Natural killer cell treated with Interleukin-12 subunit alpha and Interleukin-12 subunit beta and Interleukin-15 and Interleukin-18, amount 100 ng/mL, for 72 hours (primary cell): ENCODE measurements at regions not wholly inside any gene's neighbourhood (a gene's known extent, or its start where the extent isn't known, plus 50 kb on each side); places are given as distances from the start of the nearest gene placed in this dataset.

ENCODE experiments used
- ATAC-seq, 2 donors: fragments of 150-1000 bp; cut with Tn5 transposase in 1 of 2; sonication (Bioruptor Pico), chemical (Tn5 transposase) in 1 of 2; 2 replicates each; pipeline ENCODE4 v1.10.0; 2021
- DNase-seq: peaks from one replicate; pipeline ENCODE4 v3.0.0; 2022; ENCODE audit warnings: low spot score
- H3K27ac Mint-ChIP-seq, 2 donors: 1 replicate in 1 of 2; 2 replicates in 1 of 2; pipeline ENCODE4 v1.8.0; 2022; ENCODE audit warnings: mixed read lengths in 2 of 2, mild to moderate bottlenecking in 1 of 2, moderate library complexity in 1 of 2
- H3K27me3 Mint-ChIP-seq, 2 donors: 1 replicate in 1 of 2; 2 replicates in 1 of 2; pipeline ENCODE4 v1.8.0; 2022; ENCODE audit warnings: mixed read lengths in 2 of 2
- H3K36me3 Mint-ChIP-seq: one replicate; pipeline ENCODE4 v1.8.0; 2022; ENCODE audit warnings: mixed read lengths
- H3K4me1 Mint-ChIP-seq, 2 donors: 1 replicate in 1 of 2; 2 replicates in 1 of 2; pipeline ENCODE4 v1.8.0; 2022; ENCODE audit warnings: low read depth in 2 of 2, mixed read lengths in 2 of 2, mild to moderate bottlenecking in 1 of 2
- H3K4me3 Mint-ChIP-seq: one replicate; pipeline ENCODE4 v1.8.0; 2022; ENCODE audit warnings: mixed read lengths
- H3K9me3 Mint-ChIP-seq: 2 replicates; pipeline ENCODE4 v1.8.0; 2022; ENCODE audit warnings: mixed read lengths

GRCh38 chr4:89556601-89557305 lies 249.2 kb upstream of the GPRIN3 start:
- Mint-ChIP-seq H3K4me3 (no peak overlapping the region), H3K27me3 (no peaks in the 10 kb centered on the region), H3K9me3 (no peaks in the 10 kb centered on the region), H3K4me1 (no peaks in the 10 kb centered on the region), H3K27ac (no peak overlapping the region), H3K36me3 (no peaks in the 10 kb centered on the region)
- no peak for ATAC-seq
- DNase-seq = no peak

- Mint-ChIP-seq H3K36me3 (no peaks in the 10 kb centered on the region), H3K27me3 (peaks cover 0 to 8% of the 10 kb centered on the region in 2 donors), H3K4me3 (no peak overlapping the region), H3K27ac (no peak overlapping the region), H3K4me1 (no peaks in the 10 kb centered on the region), H3K9me3 (no peaks in the 10 kb centered on the region)
- ATAC-seq (no peak), DNase-seq (no peak)
These were observed 243.6 kb upstream of the GPRIN3 start for GRCh38 chr4:89551191-89551590.

GRCh38 chr4:89549907-89550306 lies 242.3 kb upstream of the GPRIN3 start:
- no peaks in the 10 kb centered on the region for H3K36me3 Mint-ChIP-seq
- H3K4me1 Mint-ChIP-seq = no peaks in the 10 kb centered on the region
- no peak for ATAC-seq
- no peak overlapping the region for H3K27ac Mint-ChIP-seq
- no peak overlapping the region for H3K4me3 Mint-ChIP-seq
- no peak for DNase-seq
- H3K9me3 Mint-ChIP-seq = no peaks in the 10 kb centered on the region
- H3K27me3 Mint-ChIP-seq = peaks cover 0 to 8% of the 10 kb centered on the region in 2 donors

GRCh38 chr4:89545315-89545714 lies 237.7 kb upstream of the GPRIN3 start:
- Mint-ChIP-seq H3K27me3 (peaks cover 6 to 8% of the 10 kb centered on the region in 2 donors), H3K4me1 (peaks cover under 1% of the 10 kb centered on the region in 2 donors), H3K9me3 (peaks cover 15% of the 10 kb centered on the region), H3K4me3 (no peak overlapping the region), H3K36me3 (peaks cover 18% of the 10 kb centered on the region), H3K27ac (no peak overlapping the region)
- ATAC-seq = no peak
- no peak for DNase-seq

- H3K27ac Mint-ChIP-seq = no peak overlapping the region
- H3K27me3 Mint-ChIP-seq = peaks cover 0 to 6% of the 10 kb centered on the region in 2 donors
- peaks cover 7 to 12% of the 10 kb centered on the region in 2 donors for H3K4me1 Mint-ChIP-seq
- H3K4me3 Mint-ChIP-seq = no peak overlapping the region
- ATAC-seq (peak in 1 of 2 donors; percentile 28), DNase-seq (no peak)
- H3K9me3 Mint-ChIP-seq = peaks cover 15% of the 10 kb centered on the region
- H3K36me3 Mint-ChIP-seq = peaks cover 18% of the 10 kb centered on the region
These were observed 234.4 kb upstream of the GPRIN3 start for GRCh38 chr4:89541998-89542397.

GRCh38 chr4:89539797-89540711 lies 232.5 kb upstream of the GPRIN3 start:
- ATAC-seq (peak in 1 of 2 donors; percentile 64), DNase-seq (no peak)
- Mint-ChIP-seq H3K36me3 (peaks cover 18% of the 10 kb centered on the region), H3K4me3 (peak overlapping the region; percentile 18), H3K27me3 (peaks cover 5 to 15% of the 10 kb centered on the region in 2 donors), H3K9me3 (peaks cover 18% of the 10 kb centered on the region), H3K4me1 (peaks cover 7 to 12% of the 10 kb centered on the region in 2 donors), H3K27ac (no peak overlapping the region)

- peak overlapping the region; percentile 18 for H3K4me3 Mint-ChIP-seq
- ATAC-seq (no peak), DNase-seq (no peak)
- H3K9me3 Mint-ChIP-seq = peaks cover 15% of the 10 kb centered on the region
- peaks cover 5 to 15% of the 10 kb centered on the region in 2 donors for H3K27me3 Mint-ChIP-seq
- H3K27ac Mint-ChIP-seq = no peak overlapping the region
- peaks cover 15% of the 10 kb centered on the region for H3K36me3 Mint-ChIP-seq
- H3K4me1 Mint-ChIP-seq = peaks cover 7 to 12% of the 10 kb centered on the region in 2 donors
These were observed 231.8 kb upstream of the GPRIN3 start for GRCh38 chr4:89539374-89539773.

- Mint-ChIP-seq H3K4me1 (peaks cover 7 to 12% of the 10 kb centered on the region in 2 donors), H3K27me3 (peaks cover 5 to 15% of the 10 kb centered on the region in 2 donors), H3K36me3 (peaks cover 11% of the 10 kb centered on the region), H3K27ac (no peak overlapping the region), H3K4me3 (no peak overlapping the region), H3K9me3 (peaks cover 13% of the 10 kb centered on the region)
- ATAC-seq = no peak
- DNase-seq = no peak
These were observed 231.3 kb upstream of the GPRIN3 start for GRCh38 chr4:89538886-89539285.

GRCh38 chr4:89538171-89538570 lies 230.6 kb upstream of the GPRIN3 start:
- peaks cover 5 to 11% of the 10 kb centered on the region in 2 donors for H3K27me3 Mint-ChIP-seq
- DNase-seq (no peak), ATAC-seq (no peak)
- H3K27ac Mint-ChIP-seq = no peak overlapping the region
- H3K9me3 Mint-ChIP-seq = peaks cover 6% of the 10 kb centered on the region
- peaks cover 4% of the 10 kb centered on the region for H3K36me3 Mint-ChIP-seq
- H3K4me1 Mint-ChIP-seq = peaks cover 7 to 12% of the 10 kb centered on the region in 2 donors
- H3K4me3 Mint-ChIP-seq = no peak overlapping the region

GRCh38 chr4:89537281-89537680 lies 229.7 kb upstream of the GPRIN3 start:
- H3K36me3 Mint-ChIP-seq = no peaks in the 10 kb centered on the region
- ATAC-seq (no peak), DNase-seq (no peak)
- H3K9me3 Mint-ChIP-seq = peaks cover 3% of the 10 kb centered on the region
- peaks cover 7 to 9% of the 10 kb centered on the region in 2 donors for H3K27me3 Mint-ChIP-seq
- no peak overlapping the region for H3K27ac Mint-ChIP-seq
- H3K4me1 Mint-ChIP-seq = peaks cover 7 to 12% of the 10 kb centered on the region in 2 donors
- no peak overlapping the region for H3K4me3 Mint-ChIP-seq

- Mint-ChIP-seq H3K27ac (no peak overlapping the region), H3K27me3 (peaks cover 9 to 12% of the 10 kb centered on the region in 2 donors), H3K4me3 (no peak overlapping the region), H3K4me1 (peaks cover 6 to 10% of the 10 kb centered on the region in 2 donors), H3K9me3 (peaks cover 3% of the 10 kb centered on the region), H3K36me3 (no peaks in the 10 kb centered on the region)
- ATAC-seq (no peak), DNase-seq (no peak)
These were observed 227.7 kb upstream of the GPRIN3 start for GRCh38 chr4:89535251-89535650.

GRCh38 chr4:89534356-89534755 lies 226.8 kb upstream of the GPRIN3 start:
- Mint-ChIP-seq H3K4me1 (peaks cover under 1 to 1% of the 10 kb centered on the region in 2 donors), H3K27ac (no peak overlapping the region), H3K9me3 (peaks cover 3% of the 10 kb centered on the region), H3K36me3 (no peaks in the 10 kb centered on the region), H3K27me3 (peaks cover 9 to 12% of the 10 kb centered on the region in 2 donors), H3K4me3 (no peak overlapping the region)
- DNase-seq (no peak), ATAC-seq (no peak)

GRCh38 chr4:89531932-89532640 lies 224.5 kb upstream of the GPRIN3 start:
- Mint-ChIP-seq H3K4me3 (no peak overlapping the region), H3K27me3 (peaks cover 15 to 17% of the 10 kb centered on the region in 2 donors), H3K9me3 (peaks cover 3% of the 10 kb centered on the region), H3K27ac (no peak overlapping the region), H3K36me3 (no peaks in the 10 kb centered on the region), H3K4me1 (peaks cover 5% of the 10 kb centered on the region in 2 donors)
- DNase-seq = no peak
- no peak for ATAC-seq
